Transverse colon (tissue), 4 donors: ENCODE measurements at regions not wholly inside any gene's neighbourhood (a gene's known extent, or its start where the extent isn't known, plus 50 kb on each side); places are given as distances from the start of the nearest gene placed in this dataset.
"Not testable (repeated sequence)": the region's sequence is repeated elsewhere in the genome, so short reads cannot be mapped to it uniquely, and the experiment has no call there.

ENCODE experiments used
- POLR2AphosphoS5 ChIP-seq, 3 donors: sonication (generic); formaldehyde crosslinking; IDR thresholded peaks; one replicate each; pipeline ENCODE4 v1.6.1; 2016; ENCODE audit warnings: antibody characterized with exemption in 3 of 3
- TF ChIP-seq, protein P1 (sequence below), 5 experiments: fragments of 200-600 bp in 3 of 5; fragments of 450-650 bp in 2 of 5; sonication (generic) in 3 of 5; IDR thresholded peaks; 1 replicate in 2 of 5; 2 replicates in 3 of 5; pipeline ENCODE4 v1.5.1; 2016 to 2017; ENCODE audit warnings: antibody characterized with exemption in 5 of 5, inconsistent platforms in 3 of 5, mild to moderate bottlenecking in 2 of 5, moderate library complexity in 1 of 5

DNA sequence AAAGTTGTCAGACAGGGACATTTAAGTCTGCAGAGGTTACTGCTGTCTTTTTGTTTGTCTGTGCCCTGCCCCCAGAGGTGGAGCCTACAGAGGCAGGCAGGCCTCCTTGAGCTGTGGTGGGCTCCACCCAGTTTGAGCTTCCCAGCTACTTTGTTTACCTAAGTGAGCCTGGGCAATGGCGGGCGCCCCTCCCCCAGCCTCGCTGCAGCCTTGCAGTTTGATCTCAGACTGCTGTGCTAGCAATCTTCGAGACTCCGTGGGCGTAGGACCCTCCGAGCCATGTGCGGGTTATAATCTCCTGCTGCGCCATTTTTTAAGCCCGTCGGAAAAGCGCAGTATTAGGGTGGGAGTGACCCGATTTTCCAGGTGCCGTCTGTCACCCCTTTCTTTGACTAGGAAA, 378.0 kb upstream of the LRRC3B start:
- TF ChIP-seq, protein P1, sequence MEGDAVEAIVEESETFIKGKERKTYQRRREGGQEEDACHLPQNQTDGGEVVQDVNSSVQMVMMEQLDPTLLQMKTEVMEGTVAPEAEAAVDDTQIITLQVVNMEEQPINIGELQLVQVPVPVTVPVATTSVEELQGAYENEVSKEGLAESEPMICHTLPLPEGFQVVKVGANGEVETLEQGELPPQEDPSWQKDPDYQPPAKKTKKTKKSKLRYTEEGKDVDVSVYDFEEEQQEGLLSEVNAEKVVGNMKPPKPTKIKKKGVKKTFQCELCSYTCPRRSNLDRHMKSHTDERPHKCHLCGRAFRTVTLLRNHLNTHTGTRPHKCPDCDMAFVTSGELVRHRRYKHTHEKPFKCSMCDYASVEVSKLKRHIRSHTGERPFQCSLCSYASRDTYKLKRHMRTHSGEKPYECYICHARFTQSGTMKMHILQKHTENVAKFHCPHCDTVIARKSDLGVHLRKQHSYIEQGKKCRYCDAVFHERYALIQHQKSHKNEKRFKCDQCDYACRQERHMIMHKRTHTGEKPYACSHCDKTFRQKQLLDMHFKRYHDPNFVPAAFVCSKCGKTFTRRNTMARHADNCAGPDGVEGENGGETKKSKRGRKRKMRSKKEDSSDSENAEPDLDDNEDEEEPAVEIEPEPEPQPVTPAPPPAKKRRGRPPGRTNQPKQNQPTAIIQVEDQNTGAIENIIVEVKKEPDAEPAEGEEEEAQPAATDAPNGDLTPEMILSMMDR (IDR thresholded peaks at IDR 0.05): not testable (repeated sequence)
- not testable (repeated sequence) for TF ChIP-seq POLR2AphosphoS5 (IDR thresholded peaks at IDR 0.05)
